Stimulated activated naive CD8-positive, alpha-beta T cell treated with anti-CD3 and anti-CD28 coated beads, Interleukin-15, amount 100 ng/mL, for 72 hours (primary cell): ENCODE measurements at regions not wholly inside any gene's neighbourhood (a gene's known extent, or its start where the extent isn't known, plus 50 kb on each side); places are given as distances from the start of the nearest gene placed in this dataset.

Experiments used
- ATAC-seq: fragments of 150-1000 bp; cut with Tn5 transposase; 2 replicates; pipeline ENCODE4 v1.10.0; 2021; ENCODE audit warnings: mild to moderate bottlenecking, moderate library complexity
- DNase-seq, 2 donors: peaks; one replicate each; pipeline ENCODE4 v3.0.0; 2021 to 2022
- H3K27ac Mint-ChIP-seq, 2 donors: one replicate each; pipeline ENCODE4 v1.8.0; 2022; ENCODE audit warnings: mild to moderate bottlenecking in 2 of 2, mixed read lengths in 2 of 2, moderate library complexity in 2 of 2
- H3K27me3 Mint-ChIP-seq: one replicate; pipeline ENCODE4 v1.8.0; 2022; ENCODE audit warnings: mixed read lengths
- H3K4me1 Mint-ChIP-seq: one replicate; pipeline ENCODE4 v1.8.0; 2022; ENCODE audit warnings: mild to moderate bottlenecking, mixed read lengths
- H3K4me3 Mint-ChIP-seq, 2 donors: one replicate each; pipeline ENCODE4 v1.8.0; 2022; ENCODE audit warnings: mild to moderate bottlenecking in 2 of 2, mixed read lengths in 2 of 2, moderate library complexity in 1 of 2
- H3K9me3 Mint-ChIP-seq, 2 donors: one replicate each; pipeline ENCODE4 v1.8.0; 2022; ENCODE audit warnings: mixed read lengths in 2 of 2

DNA sequence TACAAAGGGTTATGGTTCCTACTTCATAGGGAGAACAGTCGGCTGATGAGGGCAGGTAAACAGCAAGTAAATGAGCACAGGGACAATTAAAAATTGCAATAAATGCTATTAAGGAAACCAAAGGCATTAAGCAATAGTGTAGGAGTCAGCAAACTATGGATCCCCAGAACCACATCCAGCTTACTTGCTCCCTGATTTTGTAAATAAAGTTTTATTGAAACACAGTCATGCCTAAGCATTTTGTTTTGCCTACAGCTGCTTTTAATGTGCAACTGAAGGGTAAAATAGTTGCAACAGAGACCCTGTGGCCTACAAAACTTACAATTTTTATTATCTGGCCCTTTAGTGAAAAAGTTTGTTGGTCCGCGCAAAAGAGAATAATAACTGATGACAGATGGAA is 351.2 kb upstream of the NR2F2 start:
- ATAC-seq (no peak), DNase-seq (no peak)
- Mint-ChIP-seq H3K4me3 (no peak overlapping the region), H3K9me3 (peaks cover 0 to 7% of the 10 kb centered on the region in 2 donors), H3K4me1 (no peaks in the 10 kb centered on the region), H3K27me3 (peaks cover 19% of the 10 kb centered on the region), H3K27ac (no peak overlapping the region)

DNA sequence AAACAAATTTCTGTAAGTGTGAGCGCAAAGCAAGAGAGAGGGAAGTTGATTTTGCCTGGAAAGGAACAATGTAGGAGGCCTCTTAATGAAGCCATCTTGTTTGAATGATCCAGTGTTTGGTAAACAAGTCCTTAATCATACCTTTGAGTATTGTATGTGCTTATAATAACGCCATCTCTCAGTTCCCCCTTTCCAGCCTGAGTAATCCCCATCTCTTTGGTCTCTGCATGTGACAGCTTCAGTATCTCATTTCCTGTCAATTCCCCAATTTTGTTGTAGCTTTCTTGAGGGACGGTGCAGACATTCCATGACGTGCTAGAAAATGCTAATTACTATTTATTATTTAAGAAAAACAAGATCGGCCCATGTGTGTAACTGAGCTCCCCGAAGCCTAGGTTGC is 349.3 kb upstream of the NR2F2 start:
- Mint-ChIP-seq H3K4me1 (no peaks in the 10 kb centered on the region), H3K4me3 (no peak overlapping the region), H3K9me3 (no peaks in the 10 kb centered on the region), H3K27me3 (peaks cover 23% of the 10 kb centered on the region), H3K27ac (no peak overlapping the region)
- DNase-seq (no peak), ATAC-seq (no peak)

DNA sequence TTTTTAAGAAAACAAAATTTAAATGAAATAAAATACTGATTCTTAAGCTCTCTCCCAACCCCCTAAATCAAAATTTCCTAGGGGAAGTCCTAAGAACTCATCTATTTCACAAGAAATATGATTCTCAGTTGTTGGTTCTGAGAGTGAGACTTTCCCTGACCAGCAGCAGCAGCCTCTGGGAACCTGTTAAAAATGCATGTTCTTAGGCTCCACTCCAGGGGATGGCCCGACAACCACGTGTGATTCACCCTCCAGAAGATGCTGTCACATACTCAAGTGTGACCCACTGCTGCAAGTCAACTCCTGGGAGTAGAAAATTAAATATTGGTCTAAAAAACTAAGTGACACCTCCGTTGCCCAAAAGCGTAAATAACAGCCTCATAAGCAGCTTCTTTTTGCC is 343.2 kb upstream of the NR2F2 start:
- Mint-ChIP-seq H3K4me1 (peaks cover 11% of the 10 kb centered on the region), H3K27me3 (peaks cover 33% of the 10 kb centered on the region)
- ATAC-seq, result no peak

GRCh38 chr15:95987886-95988573 is 342.5 kb upstream of the NR2F2 start:
- H3K4me3 Mint-ChIP-seq, result no peak overlapping the region

More for the DNA sequence above, 343.2 kb upstream of the NR2F2 start:
- Mint-ChIP-seq H3K9me3 (no peaks in the 10 kb centered on the region), H3K27ac (no peak overlapping the region), H3K4me3 (no peak overlapping the region)
- DNase-seq, result no peak

GRCh38 chr15:95988574-95988887 is 342.0 kb upstream of the NR2F2 start:
- DNase-seq (no peak), ATAC-seq (no peak)
- Mint-ChIP-seq H3K9me3 (no peaks in the 10 kb centered on the region), H3K27ac (no peak overlapping the region), H3K27me3 (peaks cover 26% of the 10 kb centered on the region), H3K4me1 (peaks cover 11% of the 10 kb centered on the region), H3K4me3 (no peak overlapping the region)

More at GRCh38 chr15:95987886-95988573, 342.5 kb upstream of the NR2F2 start:
- Mint-ChIP-seq H3K27ac (no peak overlapping the region), H3K4me1 (peaks cover 11% of the 10 kb centered on the region), H3K27me3 (peaks cover 28% of the 10 kb centered on the region), H3K9me3 (no peaks in the 10 kb centered on the region)
- ATAC-seq (no peak), DNase-seq (no peak)

DNA sequence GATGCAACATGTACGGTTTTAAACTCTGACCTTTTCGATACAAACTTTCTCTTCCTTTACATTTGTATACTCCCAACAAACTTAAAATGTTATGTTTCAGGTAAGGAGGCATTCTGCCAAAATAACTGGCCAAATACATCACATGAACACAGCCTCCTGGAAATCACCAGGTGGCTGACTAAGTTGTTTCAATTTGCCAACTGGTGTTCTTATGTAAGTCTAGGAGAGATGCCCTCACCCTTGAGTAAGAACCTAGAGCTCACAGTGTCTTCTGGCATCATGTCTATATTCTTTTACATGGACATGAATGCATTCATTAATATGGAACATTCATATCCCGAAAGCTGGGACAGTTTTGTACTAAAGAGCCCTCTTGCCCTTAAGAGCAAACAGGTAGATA is 341.1 kb upstream of the NR2F2 start:
- no peak for DNase-seq
- Mint-ChIP-seq H3K9me3 (no peaks in the 10 kb centered on the region), H3K27me3 (peaks cover 20% of the 10 kb centered on the region), H3K4me1 (peaks cover 11% of the 10 kb centered on the region), H3K27ac (no peak overlapping the region), H3K4me3 (no peak overlapping the region)
- ATAC-seq, result no peak

- no peaks in the 10 kb centered on the region for H3K9me3 Mint-ChIP-seq
- H3K27me3 Mint-ChIP-seq, result peaks cover 17% of the 10 kb centered on the region
- ATAC-seq (peak; percentile 71), DNase-seq (peak; percentile 12 to 44)
- H3K4me1 Mint-ChIP-seq, result peaks cover 14% of the 10 kb centered on the region
- H3K4me3 Mint-ChIP-seq, result no peak overlapping the region
- H3K27ac Mint-ChIP-seq, result peak overlapping the region in 1 of 2 donors; percentile 68
Observed at GRCh38 chr15:95990833-95991232, 339.7 kb upstream of the NR2F2 start.

DNA sequence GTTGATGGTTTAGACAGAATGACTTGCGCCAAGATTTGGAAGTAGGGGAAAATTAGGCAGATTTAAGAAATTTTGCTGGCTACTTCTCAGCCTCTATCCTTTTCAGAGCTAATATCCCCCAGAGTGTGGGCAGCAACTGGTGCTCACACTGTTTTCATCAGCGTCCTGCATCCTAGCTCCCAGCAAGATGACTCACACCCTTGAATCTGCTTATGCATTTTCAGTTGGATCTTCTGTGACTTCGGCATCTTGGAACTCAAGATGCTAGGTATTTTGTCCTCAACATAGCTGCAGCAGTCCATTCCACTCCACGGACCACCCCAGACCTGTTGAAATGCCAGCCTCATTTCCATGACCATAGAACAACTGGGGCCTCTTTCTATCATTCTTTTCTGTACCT is 336.1 kb upstream of the NR2F2 start:
- ATAC-seq (no peak), DNase-seq (no peak)
- Mint-ChIP-seq H3K4me3 (no peak overlapping the region), H3K27me3 (peaks cover 32% of the 10 kb centered on the region), H3K9me3 (peaks cover 0 to 2% of the 10 kb centered on the region in 2 donors), H3K27ac (no peak overlapping the region), H3K4me1 (peaks cover 16% of the 10 kb centered on the region)

GRCh38 chr15:95995375-95996168 is 334.9 kb upstream of the NR2F2 start:
- ATAC-seq (no peak), DNase-seq (no peak)
- Mint-ChIP-seq H3K4me1 (peaks cover 11% of the 10 kb centered on the region), H3K27ac (no peak overlapping the region), H3K4me3 (no peak overlapping the region), H3K9me3 (peaks cover 0 to 5% of the 10 kb centered on the region in 2 donors), H3K27me3 (peaks cover 28% of the 10 kb centered on the region)

- no peak overlapping the region for H3K4me3 Mint-ChIP-seq
- ATAC-seq, result peak; percentile 66
- peak in 1 of 2 donors; percentile 26 for DNase-seq
- H3K27ac Mint-ChIP-seq, result no peak overlapping the region
- H3K4me1 Mint-ChIP-seq, result peaks cover 6% of the 10 kb centered on the region
- peaks cover 21% of the 10 kb centered on the region for H3K27me3 Mint-ChIP-seq
- H3K9me3 Mint-ChIP-seq, result peaks cover 0 to 5% of the 10 kb centered on the region in 2 donors
Observed at GRCh38 chr15:95996494-95996893, 334.0 kb upstream of the NR2F2 start.

- Mint-ChIP-seq H3K4me1 (peaks cover 6% of the 10 kb centered on the region), H3K27ac (no peak overlapping the region), H3K9me3 (peaks cover 0 to 5% of the 10 kb centered on the region in 2 donors), H3K4me3 (no peak overlapping the region), H3K27me3 (peaks cover 21% of the 10 kb centered on the region)
- ATAC-seq (no peak), DNase-seq (no peak)
Observed at GRCh38 chr15:95998935-95999334, 331.6 kb upstream of the NR2F2 start.

DNA sequence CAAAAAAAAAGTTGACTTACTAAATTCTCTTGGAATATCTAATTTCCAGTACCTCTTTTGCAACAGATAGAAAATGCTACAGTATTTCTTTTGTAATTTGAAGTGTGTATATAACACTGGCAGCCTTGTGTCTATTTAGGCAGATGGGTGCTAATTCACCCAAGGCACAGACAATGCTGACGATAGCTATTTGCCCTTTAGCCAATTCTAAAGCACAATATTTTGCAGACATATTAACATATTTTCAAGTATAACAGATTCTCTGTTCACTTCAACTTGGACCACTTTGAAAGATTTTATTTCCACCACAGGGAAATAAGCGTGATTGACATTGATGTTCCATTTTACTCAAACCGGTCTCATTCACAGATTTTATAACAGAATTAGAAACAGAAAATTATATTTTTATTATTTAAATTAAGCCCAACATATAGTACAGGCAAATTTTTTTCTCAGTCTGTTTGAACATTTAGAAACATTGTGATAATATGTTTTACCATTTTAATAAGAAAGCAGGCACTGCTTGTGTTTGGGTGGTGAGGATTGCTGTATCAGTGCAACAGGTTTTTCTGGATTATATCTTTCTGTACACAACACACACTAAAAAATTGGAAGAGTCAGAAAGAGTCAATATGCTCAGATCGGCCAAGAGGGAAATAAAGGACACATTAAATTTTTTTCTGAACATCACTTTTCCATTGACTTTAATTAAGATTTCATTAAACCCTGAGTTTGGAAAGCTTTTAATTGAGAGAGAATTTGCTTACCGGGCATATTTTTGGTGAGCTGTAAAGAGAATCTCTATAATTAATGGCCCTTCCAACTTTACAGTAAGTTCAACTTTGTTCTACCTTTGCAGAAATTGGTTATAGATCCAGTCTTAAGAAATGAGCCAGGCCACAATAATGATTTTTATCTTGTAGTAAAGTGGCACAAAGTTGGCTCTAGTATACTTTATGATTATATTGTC is 327.3 kb upstream of the NR2F2 start:
- no peaks in the 10 kb centered on the region for H3K4me1 Mint-ChIP-seq
- ATAC-seq (no peak), DNase-seq (no peak)
- H3K27ac Mint-ChIP-seq, result no peak overlapping the region
- peaks cover 41% of the 10 kb centered on the region for H3K27me3 Mint-ChIP-seq
- peaks cover 5 to 9% of the 10 kb centered on the region in 2 donors for H3K9me3 Mint-ChIP-seq
- no peak overlapping the region for H3K4me3 Mint-ChIP-seq

- no peak for ATAC-seq
- H3K9me3 Mint-ChIP-seq, result peaks cover 0 to 9% of the 10 kb centered on the region in 2 donors
Observed at GRCh38 chr15:96005906-96006305, 324.6 kb upstream of the NR2F2 start.

DNA sequence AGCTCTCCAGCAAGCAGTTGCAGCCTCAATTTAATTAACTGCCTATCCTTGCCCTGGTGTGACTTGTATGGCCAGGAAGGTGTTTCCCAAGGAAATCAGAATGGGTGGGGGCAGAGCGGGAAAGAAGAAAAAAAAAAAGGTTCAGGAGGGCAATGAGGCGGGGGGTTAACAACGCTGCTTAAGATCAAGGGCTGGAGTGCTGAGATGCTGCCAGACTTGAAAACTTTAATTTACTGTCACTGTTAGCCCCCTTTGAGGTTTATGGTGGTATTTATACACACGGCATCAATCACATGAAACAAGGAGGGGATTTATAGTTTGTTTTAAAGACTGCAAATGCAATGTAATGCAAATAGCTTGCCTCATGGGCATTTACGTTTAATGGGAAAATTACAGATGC is 319.4 kb upstream of the NR2F2 start:
- peaks cover 64% of the 10 kb centered on the region for H3K27me3 Mint-ChIP-seq
- peaks cover 0 to 9% of the 10 kb centered on the region in 2 donors for H3K9me3 Mint-ChIP-seq
- DNase-seq (no peak), ATAC-seq (no peak)
- no peak overlapping the region for H3K4me3 Mint-ChIP-seq
- no peaks in the 10 kb centered on the region for H3K4me1 Mint-ChIP-seq
- H3K27ac Mint-ChIP-seq, result no peak overlapping the region

More at GRCh38 chr15:96005906-96006305, 324.6 kb upstream of the NR2F2 start:
- peaks cover 34% of the 10 kb centered on the region for H3K27me3 Mint-ChIP-seq
- H3K27ac Mint-ChIP-seq, result no peak overlapping the region
- H3K4me1 Mint-ChIP-seq, result no peaks in the 10 kb centered on the region
- DNase-seq, result no peak
- H3K4me3 Mint-ChIP-seq, result no peak overlapping the region

DNA sequence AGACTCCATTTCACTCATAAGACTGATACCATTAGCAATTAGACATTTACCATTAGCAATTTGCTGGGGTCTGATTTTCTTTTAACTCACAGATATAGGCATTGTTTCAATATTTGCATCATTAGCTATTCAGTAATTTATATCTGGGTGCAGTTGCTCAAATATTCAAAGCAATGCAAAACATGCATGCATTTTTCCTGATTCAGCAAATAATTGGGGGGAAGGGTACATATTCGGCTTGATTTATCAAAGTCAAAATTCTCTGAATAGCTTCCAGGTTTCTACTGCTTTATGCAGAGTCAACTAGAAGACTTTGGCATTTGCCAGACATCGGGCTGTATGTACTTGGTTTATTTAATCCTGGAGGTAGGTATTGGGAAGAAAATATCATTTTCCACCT is 315.6 kb upstream of the NR2F2 start:
- Mint-ChIP-seq H3K27me3 (peaks cover 43% of the 10 kb centered on the region), H3K4me3 (no peak overlapping the region), H3K9me3 (no peaks in the 10 kb centered on the region), H3K4me1 (no peaks in the 10 kb centered on the region), H3K27ac (no peak overlapping the region)
- no peak for ATAC-seq
- DNase-seq, result no peak
